ENCODE measurements at regions not wholly inside any gene's neighbourhood (a gene's known extent, or its start where the extent isn't known, plus 50 kb on each side); places are given as distances from the start of the nearest gene placed in this dataset.

DNA sequence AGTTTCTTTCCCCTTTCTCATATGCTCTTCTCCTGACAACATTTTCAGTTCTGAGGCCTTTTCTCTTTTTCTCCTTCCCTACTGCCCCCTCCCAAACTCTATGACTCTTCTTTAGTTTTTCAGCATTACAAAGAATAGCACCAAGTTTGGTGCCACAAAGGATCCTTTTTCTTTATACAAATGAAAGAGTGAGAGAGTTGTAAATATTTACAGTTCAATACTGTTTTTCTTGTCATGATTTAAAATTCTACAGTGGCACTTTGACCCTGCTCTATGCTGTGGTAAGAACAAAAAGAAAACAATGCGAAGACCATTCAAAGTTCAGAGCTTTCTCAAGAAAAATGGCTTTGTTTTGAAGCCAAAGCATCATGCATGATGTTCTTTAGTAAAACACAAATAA lies 667.9 kb upstream of the SGO1 start:
- peaks cover 18 to 22% of the 10 kb centered on the region in 2 experiments; a peak in 2 of 4 replicates for H3K9me3 ChIP-seq (ENCODE audit: control insufficient read depth in 1 of 2, insufficient read depth in 1 of 2, low read depth in 1 of 2, low read length in 2 of 2)
- ATAC-seq = no peak
- no TSS peak for BruUV-seq (replicated peaks)

More for the DNA sequence above, 667.9 kb upstream of the SGO1 start:
- Histone ChIP-seq H2AFZ (ENCODE audit: low read depth, low read length, poor library complexity, severe bottlenecking) (no peak overlapping the region), H3K9ac (ENCODE audit: low read length) (no peak overlapping the region), H3K27me3 (ENCODE audit: insufficient read depth, low read length) (no peaks in the 10 kb centered on the region), H3K4me2 (ENCODE audit: low read length) (no peak overlapping the region), H3K9me2 (ENCODE audit: insufficient read depth) (no peaks in the 10 kb centered on the region), H3K36me3 (ENCODE audit: control insufficient read depth in 1 of 2, insufficient read depth in 2 of 2, low read length in 2 of 2) (no peaks in the 10 kb centered on the region), H3K4me3 (replicated peaks in 1 of 2; ENCODE audit: low read depth in 1 of 2, low read length in 2 of 2) (no peak overlapping the region), H3K4me1 (ENCODE audit: control insufficient read depth in 1 of 2, insufficient read depth in 2 of 2, low read length in 2 of 2) (no peaks in the 10 kb centered on the region), H3K79me2 (ENCODE audit: insufficient read depth, low read length) (no peaks in the 10 kb centered on the region), H4K20me1 (ENCODE audit: insufficient read depth) (no peaks in the 10 kb centered on the region), H3K27ac (ENCODE audit: low read depth, low read length) (no peak overlapping the region)
- ChIA-PET RAD21 (ENCODE audit: low non-redundant PET in 1 of 2, low total read pairs in 2 of 2, uncharacterized antibody in 2 of 2, unreplicated experiment in 2 of 2) (no interaction called here), POLR2A (no interaction called here), CTCF (no interaction called here)
- intact Hi-C loops (cut with micrococcal nuclease) = no loop called here
- DNase-seq (ENCODE audit: low read depth, low spot score) = no peak
- TF ChIP-seq CEBPB (IDR thresholded peaks at IDR 0.05; ENCODE audit: low read depth) = no peak
- TF ChIP-seq RAD21 (IDR thresholded peaks at IDR 0.05; ENCODE audit: low read depth) = no peak
- no peak for TF ChIP-seq CBX3 (IDR thresholded peaks at IDR 0.05; ENCODE audit: low read depth)
- TF ChIP-seq EGR1 (IDR thresholded peaks at IDR 0.05; ENCODE audit: low read depth) = no peak
- no peak for TF ChIP-seq ZFX (IDR thresholded peaks at IDR 0.05)
- TF ChIP-seq, protein P1, sequence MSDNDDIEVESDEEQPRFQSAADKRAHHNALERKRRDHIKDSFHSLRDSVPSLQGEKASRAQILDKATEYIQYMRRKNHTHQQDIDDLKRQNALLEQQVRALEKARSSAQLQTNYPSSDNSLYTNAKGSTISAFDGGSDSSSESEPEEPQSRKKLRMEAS (IDR thresholded peaks at IDR 0.05) = no peak
- TF ChIP-seq ZNF274 (IDR thresholded peaks at IDR 0.05; ENCODE audit: low read depth, low read length) = no peak
- TF ChIP-seq, protein P2, sequence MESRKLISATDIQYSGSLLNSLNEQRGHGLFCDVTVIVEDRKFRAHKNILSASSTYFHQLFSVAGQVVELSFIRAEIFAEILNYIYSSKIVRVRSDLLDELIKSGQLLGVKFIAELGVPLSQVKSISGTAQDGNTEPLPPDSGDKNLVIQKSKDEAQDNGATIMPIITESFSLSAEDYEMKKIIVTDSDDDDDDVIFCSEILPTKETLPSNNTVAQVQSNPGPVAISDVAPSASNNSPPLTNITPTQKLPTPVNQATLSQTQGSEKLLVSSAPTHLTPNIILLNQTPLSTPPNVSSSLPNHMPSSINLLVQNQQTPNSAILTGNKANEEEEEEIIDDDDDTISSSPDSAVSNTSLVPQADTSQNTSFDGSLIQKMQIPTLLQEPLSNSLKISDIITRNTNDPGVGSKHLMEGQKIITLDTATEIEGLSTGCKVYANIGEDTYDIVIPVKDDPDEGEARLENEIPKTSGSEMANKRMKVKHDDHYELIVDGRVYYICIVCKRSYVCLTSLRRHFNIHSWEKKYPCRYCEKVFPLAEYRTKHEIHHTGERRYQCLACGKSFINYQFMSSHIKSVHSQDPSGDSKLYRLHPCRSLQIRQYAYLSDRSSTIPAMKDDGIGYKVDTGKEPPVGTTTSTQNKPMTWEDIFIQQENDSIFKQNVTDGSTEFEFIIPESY (IDR thresholded peaks at IDR 0.05; ENCODE audit: extremely low read depth, insufficient replicate concordance, low read length) = no peak
- TF ChIP-seq SP1 (IDR thresholded peaks at IDR 0.05; ENCODE audit: low read depth) = no peak
- TF ChIP-seq, protein P3, sequence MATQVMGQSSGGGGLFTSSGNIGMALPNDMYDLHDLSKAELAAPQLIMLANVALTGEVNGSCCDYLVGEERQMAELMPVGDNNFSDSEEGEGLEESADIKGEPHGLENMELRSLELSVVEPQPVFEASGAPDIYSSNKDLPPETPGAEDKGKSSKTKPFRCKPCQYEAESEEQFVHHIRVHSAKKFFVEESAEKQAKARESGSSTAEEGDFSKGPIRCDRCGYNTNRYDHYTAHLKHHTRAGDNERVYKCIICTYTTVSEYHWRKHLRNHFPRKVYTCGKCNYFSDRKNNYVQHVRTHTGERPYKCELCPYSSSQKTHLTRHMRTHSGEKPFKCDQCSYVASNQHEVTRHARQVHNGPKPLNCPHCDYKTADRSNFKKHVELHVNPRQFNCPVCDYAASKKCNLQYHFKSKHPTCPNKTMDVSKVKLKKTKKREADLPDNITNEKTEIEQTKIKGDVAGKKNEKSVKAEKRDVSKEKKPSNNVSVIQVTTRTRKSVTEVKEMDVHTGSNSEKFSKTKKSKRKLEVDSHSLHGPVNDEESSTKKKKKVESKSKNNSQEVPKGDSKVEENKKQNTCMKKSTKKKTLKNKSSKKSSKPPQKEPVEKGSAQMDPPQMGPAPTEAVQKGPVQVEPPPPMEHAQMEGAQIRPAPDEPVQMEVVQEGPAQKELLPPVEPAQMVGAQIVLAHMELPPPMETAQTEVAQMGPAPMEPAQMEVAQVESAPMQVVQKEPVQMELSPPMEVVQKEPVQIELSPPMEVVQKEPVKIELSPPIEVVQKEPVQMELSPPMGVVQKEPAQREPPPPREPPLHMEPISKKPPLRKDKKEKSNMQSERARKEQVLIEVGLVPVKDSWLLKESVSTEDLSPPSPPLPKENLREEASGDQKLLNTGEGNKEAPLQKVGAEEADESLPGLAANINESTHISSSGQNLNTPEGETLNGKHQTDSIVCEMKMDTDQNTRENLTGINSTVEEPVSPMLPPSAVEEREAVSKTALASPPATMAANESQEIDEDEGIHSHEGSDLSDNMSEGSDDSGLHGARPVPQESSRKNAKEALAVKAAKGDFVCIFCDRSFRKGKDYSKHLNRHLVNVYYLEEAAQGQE (IDR thresholded peaks at IDR 0.05; ENCODE audit: low read depth) = no peak
- no peak for TF ChIP-seq EZH2phosphoT487 (IDR thresholded peaks at IDR 0.05; ENCODE audit: borderline replicate concordance)
- TF ChIP-seq POLR2AphosphoS5 (IDR thresholded peaks at IDR 0.05; ENCODE audit: low read depth, low read length) = no peak
- TF ChIP-seq TCF7L2 (IDR thresholded peaks at IDR 0.05; ENCODE audit: borderline replicate concordance, extremely low read depth, insufficient read depth, insufficient read length) = no peak

All from HCT116 (cell line).